IMR-90 (cell line): ENCODE measurements at regions not wholly inside any gene's neighbourhood (a gene's known extent, or its start where the extent isn't known, plus 50 kb on each side); places are given as distances from the start of the nearest gene placed in this dataset.

ENCODE experiments used
- ATAC-seq: fragments of 200-7000 bp; cut with Tn5 transposase; 2 replicates; pipeline ENCODE4 v1.9.1; 2020; ENCODE audit warnings: low read depth, mild to moderate bottlenecking, moderate library complexity
- BruUV-seq: library from RNA; stranded (reverse); fragments of 400-500 nt; replicated peaks from 2 replicates; lab custom pipeline; 2021; lab: Mats Ljungman, UMichigan
- CTCF ChIA-PET: fragments of 300-600 bp; formaldehyde crosslinking; extraction: SDS; loops from one replicate; lab custom pipeline; 2021; ENCODE audit warnings: antibody characterized with exemption; lab: Yijun Ruan, JAX
- POLR2A ChIA-PET: fragments of 300-600 bp; sonication (Branson Sonifier 250); formaldehyde crosslinking; loops from one replicate; lab custom pipeline; 2022; ENCODE audit warnings: antibody characterized with exemption; ENCODE audit not compliant: unreplicated experiment; lab: Charles Lee
- DNase-seq: peaks from one replicate; pipeline ENCODE4 v3.0.0; 2013
- H2AFZ ChIP-seq: replicated peaks from 2 replicates; pipeline ENCODE3; 2013; ENCODE audit warnings: low read length, mild to moderate bottlenecking; ENCODE audit not compliant: poor library complexity
- H2AK5ac ChIP-seq: 2 replicates; pipeline ENCODE4 v1.6.1; 2013; ENCODE audit warnings: low read depth, low read length, inconsistent platforms
- H2AK9ac ChIP-seq: replicated peaks from 2 replicates; pipeline ENCODE3; 2013; ENCODE audit warnings: mild to moderate bottlenecking, low read depth, low read length, moderate library complexity; ENCODE audit not compliant: poor library complexity
- H2BK120ac ChIP-seq: 2 replicates; pipeline ENCODE4 v1.6.1; 2013; ENCODE audit warnings: low read depth, low read length, inconsistent platforms
- H2BK15ac ChIP-seq: 3 replicates; pipeline ENCODE4 v1.6.1; 2013; ENCODE audit warnings: low read depth, low read length, inconsistent platforms
- H2BK20ac ChIP-seq: 2 replicates; pipeline ENCODE4 v1.6.1; 2013; ENCODE audit warnings: low read depth, mild to moderate bottlenecking, inconsistent platforms, low read length, moderate library complexity
- H2BK5ac ChIP-seq: 2 replicates; pipeline ENCODE4 v1.6.1; 2013; ENCODE audit warnings: mild to moderate bottlenecking, low read depth, low read length, inconsistent platforms; ENCODE audit not compliant: poor library complexity, severe bottlenecking
- H3K14ac ChIP-seq: replicated peaks from 2 replicates; pipeline ENCODE4 v1.6.1; 2013; ENCODE audit warnings: low read depth, low read length, inconsistent platforms
- H3K18ac ChIP-seq: 2 replicates; pipeline ENCODE4 v1.6.1; 2013; ENCODE audit warnings: low read depth, low read length, control low read depth
- H3K23ac ChIP-seq: 2 replicates; pipeline ENCODE4 v1.6.1; 2013; ENCODE audit warnings: low read depth, low read length, inconsistent platforms
- H3K27ac ChIP-seq: 2 replicates; pipeline ENCODE4 v1.5.1; 2013; ENCODE audit warnings: mild to moderate bottlenecking, control low read depth, low read length; ENCODE audit not compliant: insufficient read depth
- H3K27me3 ChIP-seq: 2 replicates; pipeline ENCODE4 v1.6.1; 2013; ENCODE audit warnings: low read length; ENCODE audit not compliant: control insufficient read depth, insufficient read depth
- H3K36me3 ChIP-seq: 2 replicates; pipeline ENCODE4 v1.6.1; 2013; ENCODE audit warnings: low read length, mixed read lengths; ENCODE audit not compliant: control insufficient read depth, insufficient read depth
- H3K4ac ChIP-seq: 2 replicates; pipeline ENCODE4 v1.6.1; 2013; ENCODE audit warnings: low read depth, low read length, inconsistent platforms
- H3K4me1 ChIP-seq: 2 replicates; pipeline ENCODE4 v1.6.1; 2013; ENCODE audit warnings: low read length, mixed read lengths; ENCODE audit not compliant: control insufficient read depth, insufficient read depth
- H3K4me2 ChIP-seq: 2 replicates; pipeline ENCODE4 v1.6.1; 2013; ENCODE audit warnings: low read depth, mild to moderate bottlenecking, control low read depth, low read length, moderate library complexity
- H3K4me3 ChIP-seq: 2 replicates; pipeline ENCODE4 v1.5.1; 2013; ENCODE audit warnings: low read depth, mild to moderate bottlenecking, control low read depth, low read length, moderate library complexity; ENCODE audit not compliant: insufficient read depth
- H3K56ac ChIP-seq: 2 replicates; pipeline ENCODE4 v1.6.1; 2013; ENCODE audit warnings: low read length, inconsistent platforms; ENCODE audit not compliant: insufficient read depth; ENCODE audit errors: extremely low read depth
- H3K79me1 ChIP-seq, 2 experiments: 2 replicates each; pipeline ENCODE4 v1.6.1; 2013; ENCODE audit warnings: low read length in 2 of 2, inconsistent platforms in 1 of 2, low read depth in 1 of 2
- H3K9ac ChIP-seq: 2 replicates; pipeline ENCODE4 v1.6.1; 2013; ENCODE audit warnings: low read depth, low read length, control low read depth
- H3K9me1 ChIP-seq: 2 replicates; pipeline ENCODE4 v1.6.1; 2013; ENCODE audit warnings: low read length, inconsistent platforms; ENCODE audit not compliant: insufficient read depth
- H3K9me3 ChIP-seq: 2 replicates; pipeline ENCODE4 v1.6.1; 2013; ENCODE audit warnings: low read length; ENCODE audit not compliant: control insufficient read depth, insufficient read depth
- H4K20me1 ChIP-seq: 2 replicates; pipeline ENCODE4 v1.6.1; 2013; ENCODE audit warnings: low read length, inconsistent platforms; ENCODE audit not compliant: insufficient read depth
- H4K5ac ChIP-seq: 2 replicates; pipeline ENCODE4 v1.6.1; 2013; ENCODE audit warnings: mild to moderate bottlenecking, low read depth, low read length, control low read depth
- H4K8ac ChIP-seq, 2 experiments: 2 replicates each; pipeline ENCODE4 v1.6.1; 2013; ENCODE audit warnings: low read depth in 2 of 2, low read length in 2 of 2, control low read depth in 1 of 2, inconsistent platforms in 1 of 2
- H4K91ac ChIP-seq: 2 replicates; pipeline ENCODE4 v1.6.1; 2013; ENCODE audit warnings: low read depth, low read length, inconsistent platforms; ENCODE audit not compliant: insufficient read depth
- BHLHE40 ChIP-seq: fragments of 150-350 bp; IDR thresholded peaks from 2 replicates; pipeline ENCODE4 v1.6.1; 2016; ENCODE audit warnings: mild to moderate bottlenecking, low read depth, low read length
- CHD1 ChIP-seq: IDR thresholded peaks from 2 replicates; pipeline ENCODE4 v1.6.1; 2012; ENCODE audit warnings: low read depth, low read length, improper control_type of control experiment
- FOS ChIP-seq: fragments of 150-350 bp; IDR thresholded peaks from 2 replicates; pipeline ENCODE4 v1.6.1; 2016; ENCODE audit warnings: low read depth, low read length
- MAZ ChIP-seq: IDR thresholded peaks from 2 replicates; pipeline ENCODE4 v1.6.1; 2012; ENCODE audit warnings: low read depth, mild to moderate bottlenecking, low read length, improper control_type of control experiment, moderate library complexity, borderline replicate concordance
- WGBS, 2 experiments: methylation state at CpG; one replicate each; pipeline versions ENCODE4 v1.1.5 to v1.1.7; 2013; ENCODE audit warnings: missing lambda C conversion rate in 2 of 2; ENCODE audit not compliant: insufficient read length in 1 of 2; ENCODE audit errors: extremely low coverage in 2 of 2; 5-methylcytosine and 5-hydroxymethylcytosine counted together
- dilution Hi-C: fragments of 300-500 bp; cut with HindIII; formaldehyde crosslinking; loops from one replicate; pipeline ENCODE4 v1.14.3; 2018; ENCODE audit warnings: low sequenced_read_pairs; ENCODE audit not compliant: unreplicated experiment
- in situ Hi-C: fragments of 300-500 bp; cut with MboI; formaldehyde crosslinking; loops from 3 replicates; pipeline ENCODE4 v1.14.3; 2019; ENCODE audit warnings: low sequenced_read_pairs, inconsistent platforms, mixed read lengths
- intact Hi-C: fragments of 100-400 bp; cut with micrococcal nuclease; formaldehyde crosslinking; loops from 2 replicates; pipeline ENCODE4 v1.10.0; 2022

DNA sequence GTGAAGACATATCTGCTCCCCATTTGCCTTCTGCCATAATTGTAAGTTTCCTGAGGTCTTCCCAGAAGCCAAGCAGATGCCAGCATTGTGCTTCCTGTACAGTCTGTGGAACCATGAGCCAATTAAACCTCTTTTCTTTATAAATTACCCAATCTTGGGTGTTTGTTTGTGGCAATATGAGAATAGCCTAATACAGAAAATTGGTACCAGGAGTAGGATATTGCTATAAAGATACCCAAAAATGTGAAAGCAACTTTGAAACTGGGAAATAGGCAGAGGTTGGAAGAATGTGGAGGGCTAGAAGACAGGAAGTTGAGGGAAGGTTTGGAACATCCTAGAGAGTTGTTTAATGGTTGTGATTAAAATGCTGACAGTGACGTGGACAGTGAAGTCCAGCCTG, 90.8 kb downstream of the HHIPL2 start:
- H4K20me1 ChIP-seq: no peaks in the 10 kb centered on the region
- no peak overlapping the region for H2AK9ac ChIP-seq
- H3K4ac ChIP-seq: no peak overlapping the region
- H3K4me2 ChIP-seq: no peak overlapping the region
- H3K56ac ChIP-seq: no peak overlapping the region
- dilution Hi-C loops: no loop called here
- no peak overlapping the region for H2AK5ac ChIP-seq
- no peak overlapping the region for H4K8ac ChIP-seq
- H4K91ac ChIP-seq: no peak overlapping the region
- DNase-seq (no peak), ATAC-seq (no peak)
- H4K5ac ChIP-seq: no peak overlapping the region
- no peak overlapping the region for H2AFZ ChIP-seq
- 89% methylated on average over 1 of the region's 1 CpG; no CpG with 5 or more reads in 1 of the 2 experiments for WGBS, 2 experiments
- TF ChIP-seq FOS: no peak
- no peak for TF ChIP-seq CHD1
- TF ChIP-seq MAZ: no peak
- TF ChIP-seq BHLHE40: no peak
- peaks cover 8% of the 10 kb centered on the region for H3K9me1 ChIP-seq
- H3K27ac ChIP-seq: no peak overlapping the region
- no peak overlapping the region for H3K4me3 ChIP-seq
- H2BK5ac ChIP-seq: no peak overlapping the region
- no peak overlapping the region for H2BK15ac ChIP-seq
- POLR2A ChIA-PET: no interaction called here
- no peak overlapping the region for H2BK120ac ChIP-seq
- H3K14ac ChIP-seq: no peak overlapping the region
- in situ Hi-C loops: loop anchor here (5.0 to 25.0 kb wide), 7 partner anchors 462 to 1585 kb away; partner anchors contain the start of gene DUSP10
- H3K36me3 ChIP-seq: no peaks in the 10 kb centered on the region
- no peak overlapping the region for H3K23ac ChIP-seq
- H3K9me3 ChIP-seq: peaks cover 3% of the 10 kb centered on the region; the same call in 1 of the 2 replicates
- CTCF ChIA-PET: no interaction called here
- intact Hi-C loops: loop anchor here (5.0 to 10.0 kb wide), 6 partner anchors 412 to 1582 kb away; partner anchors contain the start of gene HLX
- no TSS peak for BruUV-seq
- no peaks in the 10 kb centered on the region for H3K27me3 ChIP-seq
- 0 out of 4 replicates have a peak, but pooled peaks cover 0 to 4% of the 10 kb centered on the region in 2 experiments for H3K79me1 ChIP-seq
- no peak overlapping the region for H3K9ac ChIP-seq
- H3K4me1 ChIP-seq: peaks cover 9% of the 10 kb centered on the region
- no peak overlapping the region for H2BK20ac ChIP-seq
- H3K18ac ChIP-seq: no peak overlapping the region
